ENCODE measurements at regions not wholly inside any gene's neighbourhood (a gene's known extent, or its start where the extent isn't known, plus 50 kb on each side); places are given as distances from the start of the nearest gene placed in this dataset.

DNA sequence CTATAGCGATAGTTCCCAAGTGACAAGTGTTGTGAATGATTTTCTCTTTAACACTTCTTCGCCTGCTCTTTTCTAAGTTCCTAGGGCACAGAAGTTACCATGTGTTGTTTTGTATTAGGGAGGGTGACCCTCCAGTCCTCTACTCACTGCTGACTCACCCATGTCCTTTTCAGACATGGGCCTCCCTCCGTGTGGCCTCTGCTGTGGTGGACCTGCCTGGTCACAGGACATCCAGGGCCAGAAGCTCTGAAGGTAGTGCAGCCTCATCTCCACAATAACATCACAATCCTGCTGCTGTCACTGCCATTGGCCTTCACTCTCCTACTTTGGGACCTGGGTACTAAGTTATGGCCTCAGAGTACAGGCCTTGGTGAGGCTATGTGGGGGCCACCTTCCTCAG, 87.1 kb upstream of the TNFAIP3 start:
- no peak for DNase-seq (ENCODE audit: low read depth, low spot score)

DNA sequence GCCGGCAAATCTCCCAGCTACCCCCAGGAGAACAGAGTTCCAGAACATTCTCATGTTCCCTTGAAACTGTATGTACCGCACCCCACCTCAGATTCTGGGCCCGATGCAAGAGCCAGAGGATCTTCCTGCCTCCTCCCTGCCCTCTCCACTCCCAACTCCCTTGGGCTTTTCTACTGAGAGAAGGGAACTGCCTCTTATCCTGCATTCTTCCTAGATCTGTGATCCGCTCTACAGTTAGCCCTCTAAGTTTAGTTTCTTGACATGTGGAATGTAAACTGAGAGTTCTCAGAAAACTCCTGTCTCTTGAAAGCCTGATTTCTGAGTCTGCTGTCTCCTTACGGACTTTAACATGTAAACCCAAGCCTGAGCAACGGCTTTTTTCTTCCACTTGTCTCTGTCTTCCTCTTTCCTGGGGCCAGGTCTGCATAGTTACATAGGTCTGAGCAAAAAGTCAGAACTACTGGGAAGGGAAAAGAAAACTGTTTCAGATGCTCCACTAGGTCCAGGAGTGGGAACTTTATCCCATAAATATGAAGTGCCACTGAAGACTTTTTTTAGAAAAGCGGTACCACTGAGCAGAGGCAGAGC, 86.5 kb upstream of the TNFAIP3 start:
- DNase-seq (ENCODE audit: low read depth, low spot score), result no peak

DNA sequence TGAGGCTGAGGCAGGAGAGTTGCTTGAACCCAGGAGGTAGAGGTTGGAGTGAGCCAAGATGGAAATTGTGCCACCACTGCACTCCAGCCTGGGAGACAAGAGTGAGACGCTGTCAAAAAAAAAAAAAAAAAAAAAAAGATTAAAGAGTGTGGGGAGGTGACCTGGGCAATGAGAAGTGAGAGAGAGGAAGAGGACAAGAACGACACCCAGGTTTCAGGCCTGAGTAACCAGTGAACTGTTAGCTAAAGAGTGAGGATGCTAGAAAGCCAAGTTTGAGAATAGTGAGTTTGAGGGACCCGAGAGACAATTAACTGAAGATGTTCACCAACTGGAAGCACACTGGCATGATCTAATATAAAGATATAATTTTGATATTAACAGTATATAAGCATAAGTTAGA, 85.4 kb upstream of the TNFAIP3 start:
- DNase-seq (ENCODE audit: low read depth, low spot score), result no peak

DNA sequence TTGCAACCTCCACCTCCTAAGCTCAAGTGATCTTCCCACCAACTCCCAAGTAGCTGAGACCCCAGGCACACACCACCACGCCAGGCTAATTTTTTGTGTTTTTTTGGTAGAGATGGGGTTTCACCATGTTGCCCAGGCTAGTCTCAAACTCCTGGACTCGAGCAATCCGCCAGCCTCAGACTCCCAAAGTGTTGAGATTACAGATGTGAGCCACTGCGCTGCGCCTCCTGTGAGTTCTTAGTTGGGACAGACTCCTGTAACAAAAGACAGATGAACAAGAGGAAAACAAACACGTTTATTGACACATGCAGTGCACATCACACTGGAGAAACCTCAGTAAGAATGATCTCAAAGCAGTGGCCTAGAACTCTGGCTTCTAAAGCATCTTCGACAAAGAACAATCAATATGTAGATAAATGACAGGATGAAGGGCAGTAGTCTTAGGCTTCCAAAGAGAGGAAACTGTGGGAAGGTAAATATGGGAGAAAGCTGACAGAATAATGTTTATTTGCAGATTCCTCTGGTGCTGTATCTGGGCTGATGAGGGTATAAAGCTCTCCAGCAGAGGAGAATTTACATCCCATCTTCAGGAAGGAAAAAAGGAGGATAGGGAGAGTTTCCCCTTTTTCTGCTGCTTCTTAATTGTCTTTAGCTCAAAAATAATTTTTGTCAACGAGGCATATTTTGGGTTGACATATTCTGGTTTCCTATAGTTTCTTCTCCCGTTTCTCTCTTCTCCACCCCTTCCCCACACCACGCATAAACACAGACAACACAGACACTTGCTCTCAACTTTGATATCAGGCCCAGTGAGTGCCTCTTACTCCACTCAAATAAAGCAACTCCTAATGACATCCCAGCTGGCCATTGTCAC, 84.7 kb upstream of the TNFAIP3 start:
- no peak for DNase-seq (ENCODE audit: low read depth, low spot score)

DNA sequence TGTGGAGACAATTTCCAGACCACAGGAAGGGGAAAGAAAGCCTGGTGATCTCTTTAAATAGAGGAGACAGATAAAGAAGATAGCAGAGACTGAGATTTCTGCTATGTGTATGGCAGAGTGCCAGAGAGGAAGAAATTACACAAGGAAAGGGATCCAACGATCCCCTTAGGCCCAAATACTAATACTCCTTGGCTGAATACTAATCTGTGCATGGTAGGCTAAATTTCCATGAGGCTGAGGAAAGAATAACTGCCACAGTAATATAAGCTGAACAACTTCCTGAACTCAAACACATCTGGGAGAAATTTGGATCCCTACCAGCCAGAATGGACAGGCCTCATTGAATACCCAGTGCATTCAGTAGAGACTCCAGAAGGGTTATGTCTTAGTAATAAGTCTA, 83.3 kb upstream of the TNFAIP3 start:
- no peak for DNase-seq (ENCODE audit: low read depth, low spot score)

DNA sequence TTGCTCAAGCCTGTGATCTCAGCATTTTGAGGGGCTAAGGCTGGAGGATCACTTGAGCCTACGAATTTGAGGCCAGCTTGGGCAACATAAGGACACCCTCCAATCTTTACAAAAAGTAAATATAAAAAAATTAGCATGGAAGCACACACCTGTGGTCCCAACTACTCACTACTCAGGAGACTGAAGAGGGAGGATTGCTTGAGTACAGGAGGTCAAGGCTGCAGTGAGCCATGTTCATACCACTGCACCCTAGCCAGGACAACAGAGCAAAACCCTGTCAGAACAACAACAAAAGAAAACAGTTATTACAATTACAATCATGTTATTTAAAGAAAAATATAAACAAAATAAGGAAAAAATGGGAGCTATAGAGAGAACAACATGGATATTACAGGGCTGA, 82.5 kb upstream of the TNFAIP3 start:
- no peak for DNase-seq (ENCODE audit: low read depth, low spot score)

DNA sequence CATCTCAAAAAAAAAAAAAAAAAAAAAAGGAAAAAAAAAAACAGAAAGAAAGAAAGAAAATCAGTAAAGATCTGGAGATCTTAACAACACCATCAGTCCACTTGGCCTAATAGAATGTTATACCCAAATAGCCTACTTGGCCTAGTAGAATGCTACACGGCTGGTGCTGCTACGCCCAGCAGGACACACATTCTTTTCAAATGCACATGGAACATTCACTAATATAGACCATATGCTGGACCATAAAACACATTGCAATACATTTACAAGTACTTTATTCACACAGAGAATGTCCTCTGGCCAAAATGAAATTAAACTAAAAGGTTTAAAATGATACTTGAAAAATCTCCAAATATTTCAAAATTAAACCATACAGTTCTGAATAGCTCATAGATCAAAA, 80.0 kb upstream of the TNFAIP3 start:
- no peak for DNase-seq (ENCODE audit: low read depth, low spot score)

DNA sequence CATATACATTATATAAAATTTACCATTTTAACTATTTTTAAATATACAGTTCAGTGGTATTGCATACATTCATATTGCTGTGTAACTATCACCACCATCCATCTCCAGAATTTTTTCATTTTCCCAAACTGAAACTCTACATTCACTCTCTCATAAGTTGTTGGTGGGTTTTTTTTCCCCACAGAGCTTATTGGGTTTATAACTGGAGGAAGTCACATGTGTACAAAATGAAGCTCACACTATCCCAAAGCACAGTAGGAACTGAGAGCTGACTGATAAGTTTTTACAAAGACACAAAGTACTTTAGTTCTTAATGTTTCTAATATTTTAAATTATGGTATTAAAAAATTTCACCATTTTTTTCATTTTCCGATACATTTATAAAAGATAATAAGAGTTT, 78.8 kb upstream of the TNFAIP3 start:
- no peak for DNase-seq (ENCODE audit: low read depth, low spot score)

DNA sequence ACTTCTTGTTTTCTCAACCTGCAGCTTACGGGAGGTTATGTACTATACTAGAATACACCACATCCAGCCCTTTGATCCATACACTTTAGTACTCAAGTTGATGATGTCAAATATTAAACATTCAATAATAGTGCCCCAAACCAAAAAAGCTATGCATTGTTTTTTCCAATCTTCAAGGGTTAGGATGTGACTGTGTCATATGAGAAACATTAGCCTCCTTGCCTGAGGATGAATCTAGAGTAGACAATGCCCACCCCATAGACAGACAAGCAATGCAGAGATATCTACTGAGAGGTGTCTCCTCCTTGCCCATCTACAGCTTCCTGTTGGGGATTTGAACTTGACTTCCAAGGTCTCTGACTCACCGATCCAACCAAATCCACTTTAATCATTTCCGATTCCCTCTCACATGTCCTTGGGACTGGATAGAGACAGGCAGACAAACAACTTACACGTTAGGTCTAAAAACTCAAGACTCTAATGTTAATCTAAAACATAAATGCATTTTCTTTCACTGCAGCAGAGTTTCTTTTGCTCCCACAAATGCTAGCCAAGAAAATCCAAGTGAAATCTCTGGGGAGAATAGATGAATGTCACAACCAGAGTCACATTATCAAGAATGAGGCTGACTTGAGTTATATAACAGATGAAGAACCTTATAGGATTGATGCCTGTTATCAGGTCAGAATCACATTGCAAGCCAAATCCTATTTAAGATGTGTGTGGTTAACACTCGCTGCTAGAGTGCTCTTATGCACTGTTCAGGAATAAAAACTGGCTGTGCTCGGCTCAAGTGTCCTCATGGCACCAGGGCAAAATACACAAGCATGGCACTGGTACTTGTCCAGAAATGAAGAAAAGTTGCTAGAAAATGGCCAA, 75.5 kb upstream of the TNFAIP3 start:
- DNase-seq (ENCODE audit: low read depth, low spot score), result no peak

DNA sequence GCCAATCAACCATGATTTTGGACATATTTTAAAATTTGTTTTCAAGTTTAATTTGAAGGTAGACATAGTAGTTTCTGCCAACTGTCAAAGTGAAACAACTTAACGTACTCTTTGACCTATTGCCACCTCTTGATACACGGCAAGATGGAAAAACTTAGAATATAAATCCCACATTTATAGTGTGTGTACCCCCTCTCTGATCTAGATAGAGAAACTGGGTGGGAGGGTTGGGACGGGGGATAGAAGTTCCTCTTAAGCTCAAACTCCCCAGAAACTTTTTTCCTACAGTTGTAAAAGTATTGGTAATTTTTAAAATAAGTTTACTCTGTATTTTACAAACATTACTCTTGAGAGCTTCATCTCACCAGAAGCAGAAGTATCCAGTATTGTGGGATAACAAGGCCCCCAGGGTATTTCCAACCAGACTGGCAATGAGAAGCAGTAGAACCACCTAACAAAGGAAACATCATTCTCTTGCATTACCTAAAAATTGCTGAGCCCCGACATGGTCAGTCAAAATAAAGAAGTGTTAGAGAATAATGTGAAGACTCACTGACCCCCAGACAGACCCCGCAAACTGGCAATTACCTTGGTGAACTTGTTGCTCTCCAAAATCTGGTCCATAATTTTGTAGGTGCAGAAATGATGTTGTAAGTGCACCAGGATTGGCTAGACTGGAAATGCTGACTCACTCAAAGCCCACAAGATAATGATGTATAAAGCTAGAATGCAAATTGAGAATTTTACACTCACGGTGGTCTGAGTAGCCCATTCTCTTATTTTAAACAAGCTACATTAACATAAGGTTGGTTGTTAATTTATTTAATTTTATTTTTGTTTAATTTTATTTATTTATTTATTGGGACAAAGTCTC, 74.7 kb upstream of the TNFAIP3 start:
- no peak for DNase-seq (ENCODE audit: low read depth, low spot score)

DNA sequence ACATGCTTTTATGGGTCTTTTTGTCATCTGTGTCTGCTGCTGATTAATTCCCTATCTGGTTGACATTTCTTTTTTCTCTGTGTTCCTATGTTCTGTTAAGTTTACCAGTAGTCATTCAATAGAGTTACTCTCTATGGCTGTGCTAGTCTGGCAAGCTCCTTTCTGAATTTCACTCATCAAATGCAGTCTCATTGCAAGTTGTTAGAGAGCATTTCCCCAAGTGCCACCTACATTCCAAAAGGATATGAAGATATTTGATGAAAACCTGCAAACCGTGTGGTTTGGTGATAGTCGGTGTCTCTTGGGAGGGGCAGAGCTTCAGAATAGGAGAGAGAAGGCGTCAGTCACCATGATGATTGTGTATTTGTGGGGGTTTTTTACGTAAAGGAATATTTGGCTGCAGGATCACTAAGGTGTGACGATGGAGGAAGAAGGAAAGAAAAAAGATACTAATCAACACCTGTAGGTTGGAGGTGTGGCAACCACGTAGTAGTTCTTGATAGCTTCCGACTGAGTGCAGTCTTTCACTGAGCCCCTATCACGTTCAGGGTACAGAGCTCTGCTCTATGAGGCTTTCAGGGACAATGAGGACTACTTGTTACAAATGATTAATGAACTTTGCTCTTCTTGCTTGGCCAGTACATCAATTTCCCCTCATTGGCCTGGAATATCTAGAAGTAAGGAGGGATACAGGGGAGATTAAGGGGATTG, 73.1 kb upstream of the TNFAIP3 start:
- DNase-seq (ENCODE audit: low read depth, low spot score), result no peak

DNA sequence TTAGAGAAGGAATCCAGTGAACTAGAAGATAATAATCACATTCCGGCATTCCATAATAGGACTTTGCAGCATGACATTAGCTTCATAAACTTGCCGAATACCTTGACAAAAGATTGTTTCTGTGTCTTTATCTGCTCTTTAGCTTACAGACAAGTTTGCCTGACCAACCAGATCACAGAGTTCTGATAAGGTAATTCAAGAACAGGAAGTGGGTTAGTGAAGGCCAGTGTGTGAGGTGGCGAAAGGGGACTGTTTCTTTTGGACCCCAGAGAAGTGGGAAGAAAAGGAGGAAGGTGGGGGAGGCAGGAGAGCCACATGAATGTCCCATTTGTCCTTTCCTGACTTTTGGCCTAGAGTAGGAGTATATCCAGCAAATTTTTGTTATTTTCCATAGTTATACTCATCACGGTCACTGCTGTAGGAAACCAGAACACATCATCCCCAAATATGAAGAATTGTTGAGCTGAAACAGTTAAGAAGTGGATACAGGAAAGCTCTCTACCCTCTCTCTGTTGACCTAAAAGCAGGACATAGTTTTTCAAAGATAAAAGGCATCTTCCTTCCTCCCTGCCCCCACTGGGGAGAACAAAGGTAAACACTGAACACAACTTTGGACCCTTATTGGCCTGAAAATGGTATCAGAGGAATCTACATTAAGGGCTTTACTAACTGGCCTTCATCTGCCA, 72.4 kb upstream of the TNFAIP3 start:
- no peak for DNase-seq (ENCODE audit: low read depth, low spot score)

DNA sequence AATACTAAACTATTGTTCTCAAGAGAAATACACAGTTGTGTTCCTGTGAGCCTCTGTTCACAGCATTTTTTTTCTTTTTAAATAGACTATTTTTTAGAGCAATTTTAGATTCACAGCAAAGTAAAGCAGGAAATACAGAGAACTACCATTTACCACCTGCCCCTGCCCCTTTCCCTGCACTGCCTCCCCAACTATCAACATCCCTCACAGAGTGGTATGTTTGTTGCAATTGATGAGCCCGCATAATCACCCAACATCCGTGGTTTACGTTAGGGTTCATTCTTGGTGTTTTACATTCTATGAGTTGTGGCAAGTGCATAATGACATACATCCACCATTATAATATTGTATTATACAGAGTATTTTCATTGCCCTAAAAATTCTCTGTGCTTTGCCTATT, 71.6 kb upstream of the TNFAIP3 start:
- no peak for DNase-seq (ENCODE audit: low read depth, low spot score)

DNA sequence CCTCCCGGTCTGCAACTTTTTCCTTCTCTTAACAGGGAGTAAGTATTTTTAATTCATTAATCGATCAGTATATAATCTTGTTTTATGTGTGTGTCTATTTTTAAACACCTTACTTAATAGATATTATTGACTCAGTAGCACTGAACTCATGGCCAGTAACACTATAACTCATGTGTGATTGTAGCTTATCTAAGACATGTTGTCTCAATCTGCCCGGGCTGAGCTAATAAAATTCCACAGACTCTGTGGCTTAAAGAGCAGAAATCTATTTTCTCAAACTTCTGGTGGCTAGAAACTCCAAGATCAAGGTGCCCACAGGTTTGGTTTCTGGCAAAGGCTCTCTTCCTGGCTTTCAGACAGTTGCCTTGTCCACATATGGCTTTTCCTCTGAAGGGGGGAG, 68.8 kb upstream of the TNFAIP3 start:
- no peak for DNase-seq (ENCODE audit: low read depth, low spot score)

DNA sequence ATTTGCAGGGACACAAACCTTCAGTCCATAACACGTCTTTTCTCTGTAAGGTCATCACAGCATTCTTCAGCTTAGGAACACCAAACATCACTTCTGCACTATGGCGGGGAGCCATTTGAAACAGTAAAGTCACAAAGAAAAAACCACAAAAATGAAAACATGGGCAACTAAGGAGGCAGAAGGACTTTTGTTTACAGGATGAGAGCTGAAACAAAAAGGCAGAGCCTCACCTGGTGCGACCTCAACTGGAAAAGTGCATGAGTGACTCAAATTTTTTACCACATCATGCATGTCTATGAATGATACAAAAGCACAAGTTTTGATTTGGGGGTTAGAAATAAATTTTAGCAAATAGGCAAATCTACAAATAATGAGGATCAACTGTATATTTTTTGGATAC, 68.2 kb upstream of the TNFAIP3 start:
- no peak for DNase-seq (ENCODE audit: low read depth, low spot score)

DNA sequence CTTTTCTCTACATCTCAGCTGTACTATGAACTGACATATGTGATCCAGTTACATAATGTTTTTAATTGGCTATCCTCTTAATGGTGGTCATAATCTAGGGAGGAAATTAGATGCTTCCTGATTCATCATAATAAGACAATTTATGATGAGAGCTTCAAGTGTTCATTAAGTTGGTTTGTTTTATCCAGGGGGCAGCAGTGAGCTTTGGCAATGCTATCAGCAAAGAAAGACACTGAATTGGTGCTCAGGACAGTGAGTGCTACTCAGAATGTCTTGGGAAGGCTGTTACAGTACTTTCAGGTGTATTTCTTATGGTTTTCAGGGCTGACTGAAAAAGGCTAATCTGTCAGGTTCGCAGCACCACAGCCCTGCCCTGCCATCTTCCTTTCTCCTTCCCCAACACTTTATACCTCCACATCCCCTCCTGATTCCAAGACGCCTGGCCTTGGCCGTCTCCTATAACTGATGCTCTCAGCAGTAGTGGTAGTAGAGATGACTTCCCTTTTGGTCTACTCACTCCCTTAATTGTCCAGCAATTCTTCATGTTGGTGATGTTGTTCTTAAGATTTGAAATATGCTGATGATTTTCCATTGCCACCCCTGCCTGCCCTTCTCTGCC, 67.0 kb upstream of the TNFAIP3 start:
- no peak for DNase-seq (ENCODE audit: low read depth, low spot score)

DNA sequence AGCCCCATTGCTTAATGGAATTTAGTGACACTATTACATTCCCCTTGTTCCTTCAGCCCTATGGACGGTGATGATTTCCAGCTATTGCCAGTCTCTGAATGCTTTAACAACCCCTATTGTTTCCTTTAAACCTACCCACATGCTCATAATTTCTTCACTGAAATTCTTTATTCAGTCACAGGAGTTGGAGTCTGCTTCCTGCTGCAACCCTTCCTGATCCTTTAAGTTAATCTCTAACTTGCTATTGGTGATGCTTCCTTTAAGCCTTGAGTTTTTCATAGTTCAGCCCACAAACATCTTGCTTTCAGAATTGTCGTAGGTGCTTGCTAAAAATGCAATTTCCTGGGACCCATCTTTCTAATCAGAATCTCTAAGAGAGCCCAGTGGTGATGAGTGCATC, 66.3 kb upstream of the TNFAIP3 start:
- DNase-seq (ENCODE audit: low read depth, low spot score), result no peak

DNA sequence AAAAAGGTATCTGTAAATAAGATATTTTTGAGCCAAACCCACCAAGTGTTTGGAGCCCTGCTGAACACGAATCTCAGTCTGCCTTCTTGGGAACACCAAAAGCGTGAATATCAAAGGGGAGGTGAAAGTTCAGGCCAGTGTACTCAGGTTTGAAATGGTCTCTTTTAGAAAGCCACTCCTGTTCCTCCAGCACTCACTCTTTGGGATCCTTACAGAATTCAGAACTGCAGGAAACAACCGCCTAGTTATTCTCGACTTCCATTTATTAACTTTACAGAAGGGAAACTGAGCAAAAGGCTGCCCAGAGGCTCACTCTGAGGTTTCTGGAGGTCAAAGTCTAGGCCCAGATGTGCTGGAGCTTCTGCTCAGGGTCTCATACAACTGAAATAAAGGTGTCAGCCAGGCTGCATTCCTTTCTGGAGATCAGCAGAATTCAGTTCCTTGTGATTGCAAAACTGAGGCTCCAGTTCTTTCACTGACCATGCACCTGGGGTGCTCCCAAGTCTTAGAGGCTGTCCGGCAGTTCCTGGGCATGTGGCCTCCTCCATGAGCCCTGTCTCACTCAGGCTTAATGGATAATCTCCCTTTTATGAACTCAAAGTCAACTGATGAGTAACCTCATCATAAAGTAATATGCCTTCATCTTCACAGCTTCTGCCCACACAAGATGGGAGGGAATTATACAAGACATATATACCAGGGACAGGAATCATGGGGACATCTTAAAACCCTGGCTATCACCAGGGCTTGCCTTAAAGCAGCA, 65.5 kb upstream of the TNFAIP3 start:
- no peak for DNase-seq (ENCODE audit: low read depth, low spot score)

All from brain pericyte (primary cell).